ENCODE measurements at regions not wholly inside any gene's neighbourhood (a gene's known extent, or its start where the extent isn't known, plus 50 kb on each side); places are given as distances from the start of the nearest gene placed in this dataset. TPM values are rescaled to one million over a fixed set of nuclear protein-coding genes. Genes with fewer than 3 reads are reported as not detected.

DNA sequence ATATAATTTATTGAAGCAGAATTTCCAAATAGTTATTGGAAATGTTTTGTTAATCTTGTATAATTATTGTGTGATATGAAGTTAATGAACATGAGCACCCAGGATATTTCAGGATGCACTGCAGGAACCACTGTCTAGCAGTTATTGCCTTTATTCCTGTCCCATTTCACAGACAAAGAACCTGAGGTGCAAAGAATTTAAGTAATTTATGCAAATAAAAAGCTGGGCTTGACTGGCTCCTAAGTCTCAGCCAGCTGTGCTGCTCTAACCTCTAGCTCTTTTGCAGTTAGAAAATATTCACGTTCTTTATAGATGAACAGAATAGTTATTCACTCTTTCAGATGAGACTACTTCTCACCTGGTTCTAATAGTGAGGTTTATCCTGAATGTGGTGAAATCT, 50.0 kb upstream of the NUDT12 start:
- no peak overlapping the region for H3K27ac ChIP-seq (ENCODE audit: low read depth in 1 of 2, low read length in 2 of 2)
- peaks cover 0 to 5% (median 3%) of the 10 kb centered on the region in 4 donors for H3K4me1 ChIP-seq (ENCODE audit: control insufficient read depth in 4 of 4, insufficient read depth in 4 of 4, low read length in 3 of 4)
- H3K9me3 ChIP-seq (ENCODE audit: control insufficient read depth in 4 of 4, low read length in 3 of 4), result no peaks in the 10 kb centered on the region
- no peak for DNase-seq (ENCODE audit: low spot score)
- H3K9ac ChIP-seq (ENCODE audit: low read depth in 1 of 2, low read length in 2 of 2), result no peak overlapping the region
- H3K27me3 ChIP-seq (ENCODE audit: control insufficient read depth in 4 of 4, insufficient read depth in 4 of 4, low read length in 3 of 4), result no peaks in the 10 kb centered on the region
- WGBS, result 94% methylated on average over 1 of the region's 1 CpG
- TF ChIP-seq RAD21 (IDR thresholded peaks at IDR 0.05), result no peak
- no peak for TF ChIP-seq TAF1 (conservative IDR thresholded peaks at IDR 0.05)
- no peak for TF ChIP-seq FOXA2 (IDR thresholded peaks at IDR 0.05)
- TF ChIP-seq JUND (IDR thresholded peaks at IDR 0.05), result no peak
- no peak for TF ChIP-seq NR2F2 (IDR thresholded peaks at IDR 0.05)
- TF ChIP-seq GABPA (IDR thresholded peaks at IDR 0.05 in 1 of 2, conservative IDR thresholded peaks at IDR 0.05 in 1 of 2), result no peak
- no peak for TF ChIP-seq HNF4A (conservative IDR thresholded peaks at IDR 0.05)
- no peak for TF ChIP-seq SP1 (IDR thresholded peaks at IDR 0.05)
- TF ChIP-seq EGR1 (IDR thresholded peaks at IDR 0.05; ENCODE audit: low read depth in 2 of 2), result no peak
- TF ChIP-seq, protein P1, sequence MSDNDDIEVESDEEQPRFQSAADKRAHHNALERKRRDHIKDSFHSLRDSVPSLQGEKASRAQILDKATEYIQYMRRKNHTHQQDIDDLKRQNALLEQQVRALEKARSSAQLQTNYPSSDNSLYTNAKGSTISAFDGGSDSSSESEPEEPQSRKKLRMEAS (IDR thresholded peaks at IDR 0.05), result no peak
- TF ChIP-seq, protein P2, sequence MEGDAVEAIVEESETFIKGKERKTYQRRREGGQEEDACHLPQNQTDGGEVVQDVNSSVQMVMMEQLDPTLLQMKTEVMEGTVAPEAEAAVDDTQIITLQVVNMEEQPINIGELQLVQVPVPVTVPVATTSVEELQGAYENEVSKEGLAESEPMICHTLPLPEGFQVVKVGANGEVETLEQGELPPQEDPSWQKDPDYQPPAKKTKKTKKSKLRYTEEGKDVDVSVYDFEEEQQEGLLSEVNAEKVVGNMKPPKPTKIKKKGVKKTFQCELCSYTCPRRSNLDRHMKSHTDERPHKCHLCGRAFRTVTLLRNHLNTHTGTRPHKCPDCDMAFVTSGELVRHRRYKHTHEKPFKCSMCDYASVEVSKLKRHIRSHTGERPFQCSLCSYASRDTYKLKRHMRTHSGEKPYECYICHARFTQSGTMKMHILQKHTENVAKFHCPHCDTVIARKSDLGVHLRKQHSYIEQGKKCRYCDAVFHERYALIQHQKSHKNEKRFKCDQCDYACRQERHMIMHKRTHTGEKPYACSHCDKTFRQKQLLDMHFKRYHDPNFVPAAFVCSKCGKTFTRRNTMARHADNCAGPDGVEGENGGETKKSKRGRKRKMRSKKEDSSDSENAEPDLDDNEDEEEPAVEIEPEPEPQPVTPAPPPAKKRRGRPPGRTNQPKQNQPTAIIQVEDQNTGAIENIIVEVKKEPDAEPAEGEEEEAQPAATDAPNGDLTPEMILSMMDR (IDR thresholded peaks at IDR 0.05; ENCODE audit: low read depth, low read length, missing input control), result no peak
- no peak for TF ChIP-seq HNF4G (IDR thresholded peaks at IDR 0.05)
- no peak for TF ChIP-seq RXRA (IDR thresholded peaks at IDR 0.05)
- TF ChIP-seq FOXA1 (IDR thresholded peaks at IDR 0.05), result no peak
- TF ChIP-seq, protein P3, sequence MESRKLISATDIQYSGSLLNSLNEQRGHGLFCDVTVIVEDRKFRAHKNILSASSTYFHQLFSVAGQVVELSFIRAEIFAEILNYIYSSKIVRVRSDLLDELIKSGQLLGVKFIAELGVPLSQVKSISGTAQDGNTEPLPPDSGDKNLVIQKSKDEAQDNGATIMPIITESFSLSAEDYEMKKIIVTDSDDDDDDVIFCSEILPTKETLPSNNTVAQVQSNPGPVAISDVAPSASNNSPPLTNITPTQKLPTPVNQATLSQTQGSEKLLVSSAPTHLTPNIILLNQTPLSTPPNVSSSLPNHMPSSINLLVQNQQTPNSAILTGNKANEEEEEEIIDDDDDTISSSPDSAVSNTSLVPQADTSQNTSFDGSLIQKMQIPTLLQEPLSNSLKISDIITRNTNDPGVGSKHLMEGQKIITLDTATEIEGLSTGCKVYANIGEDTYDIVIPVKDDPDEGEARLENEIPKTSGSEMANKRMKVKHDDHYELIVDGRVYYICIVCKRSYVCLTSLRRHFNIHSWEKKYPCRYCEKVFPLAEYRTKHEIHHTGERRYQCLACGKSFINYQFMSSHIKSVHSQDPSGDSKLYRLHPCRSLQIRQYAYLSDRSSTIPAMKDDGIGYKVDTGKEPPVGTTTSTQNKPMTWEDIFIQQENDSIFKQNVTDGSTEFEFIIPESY (IDR thresholded peaks at IDR 0.05), result no peak
- TF ChIP-seq, protein P4, sequence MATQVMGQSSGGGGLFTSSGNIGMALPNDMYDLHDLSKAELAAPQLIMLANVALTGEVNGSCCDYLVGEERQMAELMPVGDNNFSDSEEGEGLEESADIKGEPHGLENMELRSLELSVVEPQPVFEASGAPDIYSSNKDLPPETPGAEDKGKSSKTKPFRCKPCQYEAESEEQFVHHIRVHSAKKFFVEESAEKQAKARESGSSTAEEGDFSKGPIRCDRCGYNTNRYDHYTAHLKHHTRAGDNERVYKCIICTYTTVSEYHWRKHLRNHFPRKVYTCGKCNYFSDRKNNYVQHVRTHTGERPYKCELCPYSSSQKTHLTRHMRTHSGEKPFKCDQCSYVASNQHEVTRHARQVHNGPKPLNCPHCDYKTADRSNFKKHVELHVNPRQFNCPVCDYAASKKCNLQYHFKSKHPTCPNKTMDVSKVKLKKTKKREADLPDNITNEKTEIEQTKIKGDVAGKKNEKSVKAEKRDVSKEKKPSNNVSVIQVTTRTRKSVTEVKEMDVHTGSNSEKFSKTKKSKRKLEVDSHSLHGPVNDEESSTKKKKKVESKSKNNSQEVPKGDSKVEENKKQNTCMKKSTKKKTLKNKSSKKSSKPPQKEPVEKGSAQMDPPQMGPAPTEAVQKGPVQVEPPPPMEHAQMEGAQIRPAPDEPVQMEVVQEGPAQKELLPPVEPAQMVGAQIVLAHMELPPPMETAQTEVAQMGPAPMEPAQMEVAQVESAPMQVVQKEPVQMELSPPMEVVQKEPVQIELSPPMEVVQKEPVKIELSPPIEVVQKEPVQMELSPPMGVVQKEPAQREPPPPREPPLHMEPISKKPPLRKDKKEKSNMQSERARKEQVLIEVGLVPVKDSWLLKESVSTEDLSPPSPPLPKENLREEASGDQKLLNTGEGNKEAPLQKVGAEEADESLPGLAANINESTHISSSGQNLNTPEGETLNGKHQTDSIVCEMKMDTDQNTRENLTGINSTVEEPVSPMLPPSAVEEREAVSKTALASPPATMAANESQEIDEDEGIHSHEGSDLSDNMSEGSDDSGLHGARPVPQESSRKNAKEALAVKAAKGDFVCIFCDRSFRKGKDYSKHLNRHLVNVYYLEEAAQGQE (IDR thresholded peaks at IDR 0.05), result no peak
- no peaks in the 10 kb centered on the region for H3K36me3 ChIP-seq (ENCODE audit: control insufficient read depth in 4 of 4, insufficient read depth in 3 of 4, low read depth in 1 of 4, low read length in 3 of 4)
- H3K4me3 ChIP-seq (ENCODE audit: low read depth in 1 of 3, low read length in 3 of 3), result no peak overlapping the region

Small RNA genes lying in the stretch of these regions (small RNA-seq; reads per million reads assigned to genes)
- gene PSMC1P5 (not detected), gene RF00322 (not detected), gene RN7SL255P (not detected), gene RNA5SP189 (not detected), gene RNU1-140P (not detected), gene RNU6-334P (not detected)

All from liver (tissue), 9 donors.